Stimulated activated CD4-positive, alpha-beta T cell treated with anti-CD3 and anti-CD28 coated beads, Interleukin-4, amount 100 ng/mL, for 1 hour (primary cell): ENCODE measurements at regions not wholly inside any gene's neighbourhood (a gene's known extent, or its start where the extent isn't known, plus 50 kb on each side); places are given as distances from the start of the nearest gene placed in this dataset.

Source experiments
- DNase-seq: peaks from one replicate; pipeline ENCODE4 v3.0.0-alpha.2; 2020

- DNase-seq: no peak
These were observed 157.4 kb downstream of the ANKRD30B start for GRCh38 chr18:14905350-14905749.

DNA sequence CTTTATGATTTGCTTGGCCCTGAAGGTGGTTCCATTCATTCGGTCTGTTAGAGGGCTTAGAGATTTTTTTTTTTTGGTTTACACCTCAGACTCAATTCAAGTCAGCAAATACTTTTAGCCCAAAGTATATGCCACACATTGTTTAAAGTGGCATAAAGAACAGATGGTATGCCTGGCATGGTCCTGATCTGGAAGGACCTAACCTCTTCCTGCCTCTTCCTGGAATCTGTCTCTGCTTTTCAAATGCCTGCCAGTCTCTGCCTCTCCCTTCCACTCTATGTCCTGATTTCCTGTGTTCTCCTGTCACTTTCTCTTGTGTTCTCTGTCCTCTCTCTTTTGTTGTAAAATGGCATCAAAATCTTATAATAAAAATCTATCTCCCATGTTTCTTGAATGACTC is 158.0 kb downstream of the ANKRD30B start:
- no peak for DNase-seq

- no peak for DNase-seq
These were observed 159.4 kb downstream of the ANKRD30B start for GRCh38 chr18:14907420-14907819.

DNA sequence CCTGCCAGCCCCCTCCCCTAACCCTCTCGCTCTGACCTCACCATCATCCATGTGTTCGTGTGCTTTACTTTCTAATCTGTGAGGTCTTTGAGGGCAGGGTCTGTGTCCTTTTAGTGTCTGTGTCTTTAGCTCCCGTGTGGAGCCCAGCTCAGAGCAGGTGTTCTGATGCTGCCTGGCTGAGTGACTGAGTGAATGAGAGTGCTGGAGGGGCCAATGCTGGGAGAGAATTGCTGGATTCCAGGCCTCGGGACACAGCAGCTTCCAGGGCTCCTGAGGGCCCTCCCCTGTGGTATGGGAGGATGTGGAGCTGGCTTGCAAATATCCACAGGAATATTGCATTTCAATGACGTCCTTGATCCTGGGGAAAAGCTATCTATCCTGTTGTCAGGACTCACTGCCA is 160.6 kb downstream of the ANKRD30B start:
- no peak for DNase-seq

DNA sequence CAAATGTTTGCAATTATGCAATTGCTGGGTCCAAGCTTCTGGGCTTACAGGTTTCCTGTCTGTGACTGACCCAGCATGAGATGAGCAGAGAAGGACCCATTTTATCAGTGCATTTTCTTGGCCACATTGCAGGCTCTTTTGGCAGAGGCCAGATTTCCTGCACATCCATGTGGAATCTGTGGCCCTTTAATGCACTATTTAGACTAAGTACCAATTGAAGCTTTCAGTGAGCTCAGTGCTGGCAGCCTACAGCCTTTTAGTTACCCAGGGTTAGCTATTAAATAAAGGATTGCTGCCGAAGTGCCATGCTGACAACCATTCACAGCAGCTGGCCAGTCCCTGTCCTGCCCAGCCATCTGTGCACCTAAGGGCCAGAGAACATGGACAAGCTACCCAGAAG is 165.0 kb downstream of the ANKRD30B start:
- no peak for DNase-seq

- no peak for DNase-seq
These were observed 166.1 kb downstream of the ANKRD30B start for GRCh38 chr18:14914121-14914520.

DNA sequence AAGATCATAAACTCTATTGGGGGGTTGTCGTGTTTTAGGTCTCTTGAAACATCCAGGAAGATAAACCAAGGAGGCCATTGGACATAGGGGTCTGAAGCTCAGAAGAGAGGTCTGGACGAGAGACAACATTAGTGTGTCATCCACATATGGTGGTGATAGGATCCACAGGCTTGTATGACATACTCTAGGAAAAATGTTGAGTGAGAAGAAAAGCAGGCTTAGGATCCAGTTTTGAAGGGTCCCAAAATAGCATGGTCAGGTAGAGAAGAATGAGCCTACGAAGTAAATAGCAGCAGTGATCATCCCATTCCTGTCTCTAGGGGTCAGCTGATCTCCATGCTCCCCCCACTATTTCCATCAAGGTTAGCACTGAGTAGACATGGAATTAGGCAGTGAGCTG is 166.8 kb downstream of the ANKRD30B start:
- DNase-seq: no peak

DNA sequence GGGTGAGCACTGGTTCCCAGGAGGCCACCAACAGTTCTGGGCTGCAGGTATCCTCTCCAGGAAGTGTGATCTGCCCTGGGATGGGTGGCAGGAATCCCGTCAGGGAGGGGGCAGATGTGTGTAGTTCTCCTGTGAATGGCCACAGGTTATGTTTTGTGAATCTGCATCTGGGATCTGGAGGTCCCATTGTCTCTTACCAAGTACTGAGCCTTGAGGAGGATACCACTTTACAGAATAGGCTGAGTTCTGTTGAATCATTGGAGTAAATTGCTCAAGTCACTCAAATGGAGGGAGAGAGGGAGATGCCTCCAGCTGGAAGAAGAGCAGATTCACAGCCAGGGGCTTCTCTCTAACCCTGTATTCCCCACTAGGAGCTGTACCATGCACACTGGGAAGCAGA is 168.2 kb downstream of the ANKRD30B start:
- DNase-seq: no peak

DNA sequence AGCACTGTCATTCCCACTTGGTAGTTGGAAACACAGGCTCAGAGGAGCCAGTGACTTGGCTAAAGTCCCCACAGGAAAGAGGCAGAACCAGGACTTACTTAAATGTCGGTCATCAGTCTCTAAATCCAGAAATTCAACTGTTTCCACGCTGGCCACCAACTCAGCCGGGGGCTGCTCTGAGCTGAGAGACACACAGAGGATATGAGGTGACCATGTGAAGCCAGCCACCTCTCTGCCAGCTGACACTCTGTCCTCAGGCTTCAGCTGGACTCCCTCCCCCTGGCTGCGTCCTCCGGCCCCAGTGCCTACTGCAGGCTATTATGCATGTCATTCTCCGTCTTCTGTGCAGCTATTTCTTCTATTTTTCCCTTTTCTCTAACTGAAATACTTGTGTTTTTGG is 168.9 kb downstream of the ANKRD30B start:
- no peak for DNase-seq

GRCh38 chr18:14917311-14917710 is 169.3 kb downstream of the ANKRD30B start:
- DNase-seq: no peak

DNA sequence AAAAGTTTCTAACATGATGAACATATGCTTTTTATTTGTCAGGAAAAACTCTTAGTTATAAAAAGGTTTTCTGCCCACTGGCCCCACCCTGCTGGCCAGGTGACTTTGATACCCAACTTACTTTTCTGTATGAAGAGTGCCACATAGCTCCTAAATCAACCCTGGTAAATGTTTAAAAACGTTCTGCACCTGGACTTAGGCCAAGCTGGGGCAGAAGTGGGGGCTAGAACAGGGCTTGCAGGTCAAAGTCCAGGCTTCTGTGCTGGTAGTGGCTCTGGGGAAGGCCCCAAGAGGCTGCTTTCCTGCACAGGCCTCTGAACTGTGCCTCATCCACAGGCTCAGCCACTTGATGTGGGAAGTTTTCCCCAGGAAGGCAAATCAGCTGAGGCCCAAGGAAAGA is 171.7 kb downstream of the ANKRD30B start:
- no peak for DNase-seq

GRCh38 chr18:14921031-14921430 is 173.1 kb downstream of the ANKRD30B start:
- DNase-seq: no peak

GRCh38 chr18:14921547-14921946 is 173.6 kb downstream of the ANKRD30B start:
- no peak for DNase-seq

- no peak for DNase-seq
These were observed 174.1 kb downstream of the ANKRD30B start for GRCh38 chr18:14922031-14922430.

- no peak for DNase-seq
These were observed 175.1 kb downstream of the ANKRD30B start for GRCh38 chr18:14922965-14923565.

- DNase-seq: no peak
These were observed 176.3 kb downstream of the ANKRD30B start for GRCh38 chr18:14924226-14924625.

- no peak for DNase-seq
These were observed 177.3 kb downstream of the ANKRD30B start for GRCh38 chr18:14925281-14925709.

DNA sequence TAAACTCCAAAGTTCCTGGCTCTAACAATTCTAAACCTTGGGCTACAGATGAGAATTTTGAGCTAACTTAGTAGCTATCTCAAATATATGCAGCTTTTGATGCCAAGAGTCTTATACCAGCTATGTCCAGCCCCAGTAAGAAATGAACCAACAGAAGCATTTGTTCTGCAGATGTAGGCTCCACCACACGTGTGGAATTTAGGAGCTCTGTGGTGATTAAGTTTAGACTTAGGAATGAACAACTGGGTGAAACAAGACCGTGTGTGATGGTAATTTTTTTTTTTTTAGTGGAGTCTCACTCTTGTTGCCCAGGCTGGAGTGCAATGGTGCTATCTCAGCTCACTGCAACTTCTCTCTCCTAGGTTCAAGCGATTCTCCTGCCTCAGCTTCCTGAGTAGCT is 179.7 kb downstream of the ANKRD30B start:
- DNase-seq: no peak

- no peak for DNase-seq
These were observed 180.4 kb downstream of the ANKRD30B start for GRCh38 chr18:14928396-14928795.

DNA sequence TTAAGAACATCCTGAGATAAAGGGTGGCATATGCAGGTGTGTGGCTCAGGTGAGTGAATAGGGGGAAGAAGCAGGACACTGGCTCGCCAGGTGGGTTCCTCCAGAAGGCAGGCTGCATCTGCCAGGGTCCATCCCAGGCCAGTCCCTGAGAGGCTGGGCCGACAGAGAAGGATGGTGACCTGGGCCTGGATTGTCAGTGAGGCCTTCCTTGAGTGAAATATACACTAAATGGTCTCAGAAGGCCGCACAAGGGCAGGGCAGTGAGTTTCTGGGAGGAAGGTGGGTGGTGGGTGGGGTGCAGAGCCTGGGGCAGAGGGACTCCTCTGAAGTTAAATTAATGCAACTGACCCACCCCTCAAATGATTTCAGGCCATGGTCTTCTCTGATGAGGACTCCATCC is 182.1 kb downstream of the ANKRD30B start:
- no peak for DNase-seq

DNA sequence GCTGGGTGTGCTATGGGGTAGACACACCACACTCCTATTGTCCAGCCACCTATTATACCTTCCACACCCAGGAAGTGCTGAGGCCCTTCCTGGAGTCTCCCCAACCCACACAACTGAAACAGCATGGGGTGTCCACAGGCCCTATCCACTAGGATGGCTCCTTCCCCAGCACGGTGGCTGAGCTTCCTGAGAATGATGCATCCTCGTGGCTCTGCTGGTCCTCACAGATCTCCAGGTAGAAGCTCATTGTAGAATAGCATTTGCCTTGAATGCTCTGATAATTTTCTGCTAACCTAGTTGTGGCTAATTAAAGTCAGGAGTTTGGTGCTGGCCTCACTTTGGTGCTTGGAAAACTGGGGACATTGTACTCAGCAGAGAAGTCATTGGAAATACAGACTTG is 182.6 kb downstream of the ANKRD30B start:
- no peak for DNase-seq

GRCh38 chr18:14933049-14933851 is 185.3 kb downstream of the ANKRD30B start:
- no peak for DNase-seq

DNA sequence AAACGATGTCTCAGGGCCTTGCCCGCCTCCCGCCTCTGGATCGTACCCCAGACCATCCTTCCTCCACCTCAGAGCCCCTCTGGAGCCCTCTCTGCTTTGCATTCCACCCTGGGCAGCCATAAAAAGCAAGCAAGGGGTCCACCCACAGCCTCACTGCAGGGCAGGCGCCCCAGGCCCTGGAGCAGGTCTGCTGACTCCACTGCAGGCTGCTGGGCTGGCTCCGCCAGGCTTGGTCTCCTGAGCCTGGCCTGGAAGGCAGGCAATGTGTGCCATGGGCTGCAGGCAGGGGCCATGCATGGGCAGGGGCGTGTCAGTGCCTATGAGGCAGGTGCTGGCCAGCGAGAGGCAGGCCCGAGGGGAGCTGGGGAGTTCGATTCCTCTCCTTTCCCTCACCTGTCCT is 186.0 kb downstream of the ANKRD30B start:
- DNase-seq: no peak

DNA sequence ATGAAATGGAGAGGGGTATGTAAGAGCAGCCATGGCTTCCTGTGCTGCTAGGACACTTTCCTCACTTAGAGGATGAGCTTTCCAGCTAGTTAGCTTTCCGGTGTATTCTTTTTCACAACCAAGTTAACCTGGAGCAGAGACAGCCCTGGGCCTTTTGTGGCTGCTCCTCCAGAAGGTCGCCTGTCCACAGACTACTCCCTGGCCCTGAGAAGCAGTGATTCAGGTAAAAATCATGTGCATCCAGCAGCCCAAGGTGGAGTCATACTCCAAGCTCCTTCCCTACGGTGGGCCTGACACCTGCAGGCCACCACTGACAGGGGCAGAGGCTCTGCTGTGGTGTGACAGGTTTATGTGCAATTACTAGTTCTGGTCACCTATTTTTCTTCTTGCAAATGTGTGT is 187.2 kb downstream of the ANKRD30B start:
- no peak for DNase-seq

GRCh38 chr18:14936313-14936712 is 188.3 kb downstream of the ANKRD30B start:
- no peak for DNase-seq
